ENCODE measurements at regions not wholly inside any gene's neighbourhood (a gene's known extent, or its start where the extent isn't known, plus 50 kb on each side); places are given as distances from the start of the nearest gene placed in this dataset.

DNA sequence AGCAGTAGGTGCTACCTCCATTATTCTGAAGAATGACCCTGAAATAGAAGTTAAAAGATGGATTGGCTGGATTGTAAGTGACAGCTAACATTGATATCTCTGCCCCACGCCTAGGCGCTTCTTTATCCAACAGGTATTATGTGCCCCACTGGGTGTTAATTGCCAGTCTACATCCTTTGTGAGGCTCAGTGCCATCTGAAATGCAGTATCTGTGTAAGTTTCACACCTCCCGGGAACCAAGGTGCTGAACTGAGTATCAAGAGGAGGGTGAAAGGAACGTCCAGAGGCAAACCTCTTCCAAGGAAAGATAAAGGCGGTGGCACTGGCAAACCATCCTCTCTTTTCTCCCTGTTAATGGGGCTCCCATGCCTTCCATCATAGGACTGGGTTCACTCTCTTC lies 181.1 kb upstream of the UBL3 start:
- CTCF ChIA-PET, result no interaction called here
- H3K4me1 ChIP-seq (ENCODE audit: control insufficient read depth, insufficient read depth, low read length), result no peaks in the 10 kb centered on the region
- H3K27ac ChIP-seq (ENCODE audit: extremely low read depth, low read depth, low read length), result no peak overlapping the region
- no peaks in the 10 kb centered on the region for H3K9me3 ChIP-seq (ENCODE audit: control insufficient read depth, insufficient read depth, low read depth, low read length)
- no peak overlapping the region for H3K4me3 ChIP-seq (ENCODE audit: low read depth, low read length)
- POLR2A ChIA-PET, result no interaction called here
- H3K36me3 ChIP-seq (ENCODE audit: control insufficient read depth in 2 of 2, insufficient read depth in 1 of 2, low read length in 2 of 2), result no peaks in the 10 kb centered on the region
- TF ChIP-seq, protein P1, sequence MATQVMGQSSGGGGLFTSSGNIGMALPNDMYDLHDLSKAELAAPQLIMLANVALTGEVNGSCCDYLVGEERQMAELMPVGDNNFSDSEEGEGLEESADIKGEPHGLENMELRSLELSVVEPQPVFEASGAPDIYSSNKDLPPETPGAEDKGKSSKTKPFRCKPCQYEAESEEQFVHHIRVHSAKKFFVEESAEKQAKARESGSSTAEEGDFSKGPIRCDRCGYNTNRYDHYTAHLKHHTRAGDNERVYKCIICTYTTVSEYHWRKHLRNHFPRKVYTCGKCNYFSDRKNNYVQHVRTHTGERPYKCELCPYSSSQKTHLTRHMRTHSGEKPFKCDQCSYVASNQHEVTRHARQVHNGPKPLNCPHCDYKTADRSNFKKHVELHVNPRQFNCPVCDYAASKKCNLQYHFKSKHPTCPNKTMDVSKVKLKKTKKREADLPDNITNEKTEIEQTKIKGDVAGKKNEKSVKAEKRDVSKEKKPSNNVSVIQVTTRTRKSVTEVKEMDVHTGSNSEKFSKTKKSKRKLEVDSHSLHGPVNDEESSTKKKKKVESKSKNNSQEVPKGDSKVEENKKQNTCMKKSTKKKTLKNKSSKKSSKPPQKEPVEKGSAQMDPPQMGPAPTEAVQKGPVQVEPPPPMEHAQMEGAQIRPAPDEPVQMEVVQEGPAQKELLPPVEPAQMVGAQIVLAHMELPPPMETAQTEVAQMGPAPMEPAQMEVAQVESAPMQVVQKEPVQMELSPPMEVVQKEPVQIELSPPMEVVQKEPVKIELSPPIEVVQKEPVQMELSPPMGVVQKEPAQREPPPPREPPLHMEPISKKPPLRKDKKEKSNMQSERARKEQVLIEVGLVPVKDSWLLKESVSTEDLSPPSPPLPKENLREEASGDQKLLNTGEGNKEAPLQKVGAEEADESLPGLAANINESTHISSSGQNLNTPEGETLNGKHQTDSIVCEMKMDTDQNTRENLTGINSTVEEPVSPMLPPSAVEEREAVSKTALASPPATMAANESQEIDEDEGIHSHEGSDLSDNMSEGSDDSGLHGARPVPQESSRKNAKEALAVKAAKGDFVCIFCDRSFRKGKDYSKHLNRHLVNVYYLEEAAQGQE (tag by site-specific recombination; IDR thresholded peaks at IDR 0.05), result no peak
- TF ChIP-seq WT1 (tag by site-specific recombination; IDR thresholded peaks at IDR 0.05) (no peak), ZBTB17 (tag by site-specific recombination; IDR thresholded peaks at IDR 0.05) (no peak)
- TF ChIP-seq, protein P2, sequence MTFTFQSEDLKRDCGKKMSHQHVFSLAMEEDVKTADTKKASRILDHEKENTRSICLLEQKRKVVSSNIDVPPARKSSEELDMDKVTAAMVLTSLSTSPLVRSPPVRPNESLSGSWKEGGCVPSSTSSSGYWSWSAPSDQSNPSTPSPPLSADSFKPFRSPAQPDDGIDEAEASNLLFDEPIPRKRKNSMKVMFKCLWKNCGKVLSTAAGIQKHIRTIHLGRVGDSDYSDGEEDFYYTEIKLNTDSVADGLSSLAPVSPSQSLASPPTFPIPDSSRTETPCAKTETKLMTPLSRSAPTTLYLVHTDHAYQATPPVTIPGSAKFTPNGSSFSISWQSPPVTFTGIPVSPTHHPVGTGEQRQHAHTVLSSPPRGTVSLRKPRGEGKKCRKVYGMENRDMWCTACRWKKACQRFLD (tag by site-specific recombination; IDR thresholded peaks at IDR 0.05), result no peak
- TF ChIP-seq, protein P3, sequence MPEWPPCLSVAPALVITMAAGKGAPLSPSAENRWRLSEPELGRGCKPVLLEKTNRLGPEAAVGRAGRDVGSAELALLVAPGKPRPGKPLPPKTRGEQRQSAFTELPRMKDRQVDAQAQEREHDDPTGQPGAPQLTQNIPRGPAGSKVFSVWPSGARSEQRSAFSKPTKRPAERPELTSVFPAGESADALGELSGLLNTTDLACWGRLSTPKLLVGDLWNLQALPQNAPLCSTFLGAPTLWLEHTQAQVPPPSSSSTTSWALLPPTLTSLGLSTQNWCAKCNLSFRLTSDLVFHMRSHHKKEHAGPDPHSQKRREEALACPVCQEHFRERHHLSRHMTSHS (tag by site-specific recombination; IDR thresholded peaks at IDR 0.05), result no peak

DNA sequence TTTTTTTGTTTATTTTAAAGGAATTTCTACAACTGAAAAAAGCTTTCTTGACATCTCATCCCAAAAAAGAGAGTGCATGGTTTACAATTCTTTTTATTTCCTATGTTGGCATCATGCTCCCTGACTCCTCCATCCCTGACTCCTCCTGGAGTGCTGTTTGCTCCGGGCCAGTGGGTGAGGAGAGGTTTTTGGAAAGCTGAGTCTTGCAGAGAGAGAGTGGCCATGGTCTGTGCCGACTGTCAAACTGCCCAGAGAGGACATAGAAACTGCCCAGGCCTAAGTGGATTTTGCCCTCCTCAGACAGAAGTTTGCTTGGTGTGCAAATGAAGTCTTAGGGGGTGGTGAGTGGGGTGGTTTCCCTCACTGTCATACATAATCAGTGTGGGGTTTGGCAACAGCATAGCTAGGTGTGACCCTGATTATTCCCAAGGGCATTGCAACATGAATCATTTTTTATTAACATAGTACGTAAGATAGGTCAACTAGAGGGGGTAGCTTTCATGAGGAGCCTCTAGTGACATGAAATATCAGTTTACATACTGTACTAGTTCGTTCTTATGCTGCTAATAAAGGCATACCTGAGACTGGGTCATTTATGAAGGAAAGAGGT lies 179.8 kb upstream of the UBL3 start:
- POLR2A ChIA-PET, result no interaction called here
- H3K9me3 ChIP-seq (ENCODE audit: control insufficient read depth, insufficient read depth, low read depth, low read length), result no peaks in the 10 kb centered on the region
- no peaks in the 10 kb centered on the region for H3K36me3 ChIP-seq (ENCODE audit: control insufficient read depth in 2 of 2, insufficient read depth in 1 of 2, low read length in 2 of 2)
- CTCF ChIA-PET, result interaction anchor here (2.0 kb wide), 1 partner anchor 106 kb away, joined by 4 read pairs; no protein-coding TSS in a partner anchor
- no peak overlapping the region for H3K27ac ChIP-seq (ENCODE audit: extremely low read depth, low read depth, low read length)
- TF ChIP-seq ZNF707 (tag by site-specific recombination; IDR thresholded peaks at IDR 0.05) (no peak), ZBTB7A (tag by site-specific recombination; IDR thresholded peaks at IDR 0.05; ENCODE audit: low read depth) (no peak), OVOL3 (tag by site-specific recombination; IDR thresholded peaks at IDR 0.05) (no peak), GLIS2 (tag by site-specific recombination; IDR thresholded peaks at IDR 0.05) (no peak), ZNF155 (tag by site-specific recombination; IDR thresholded peaks at IDR 0.05) (no peak), ZNF423 (tag by site-specific recombination; IDR thresholded peaks at IDR 0.05) (no peak), BCL11A (tag by site-specific recombination; IDR thresholded peaks at IDR 0.05; ENCODE audit: low read depth) (no peak), ZNF404 (tag by site-specific recombination; IDR thresholded peaks at IDR 0.05) (no peak), ZNF549 (tag by site-specific recombination; IDR thresholded peaks at IDR 0.05) (no peak), SALL2 (tag by site-specific recombination; IDR thresholded peaks at IDR 0.05; ENCODE audit: borderline replicate concordance) (no peak), ZNF600 (tag by site-specific recombination; IDR thresholded peaks at IDR 0.05) (no peak), ZNF366 (tag by site-specific recombination; conservative IDR thresholded peaks at IDR 0.05) (no peak), HOXA7 (CRISPR knock-in tag; IDR thresholded peaks at IDR 0.05; ENCODE audit: borderline replicate concordance) (no peak)
- TF ChIP-seq, protein P4, sequence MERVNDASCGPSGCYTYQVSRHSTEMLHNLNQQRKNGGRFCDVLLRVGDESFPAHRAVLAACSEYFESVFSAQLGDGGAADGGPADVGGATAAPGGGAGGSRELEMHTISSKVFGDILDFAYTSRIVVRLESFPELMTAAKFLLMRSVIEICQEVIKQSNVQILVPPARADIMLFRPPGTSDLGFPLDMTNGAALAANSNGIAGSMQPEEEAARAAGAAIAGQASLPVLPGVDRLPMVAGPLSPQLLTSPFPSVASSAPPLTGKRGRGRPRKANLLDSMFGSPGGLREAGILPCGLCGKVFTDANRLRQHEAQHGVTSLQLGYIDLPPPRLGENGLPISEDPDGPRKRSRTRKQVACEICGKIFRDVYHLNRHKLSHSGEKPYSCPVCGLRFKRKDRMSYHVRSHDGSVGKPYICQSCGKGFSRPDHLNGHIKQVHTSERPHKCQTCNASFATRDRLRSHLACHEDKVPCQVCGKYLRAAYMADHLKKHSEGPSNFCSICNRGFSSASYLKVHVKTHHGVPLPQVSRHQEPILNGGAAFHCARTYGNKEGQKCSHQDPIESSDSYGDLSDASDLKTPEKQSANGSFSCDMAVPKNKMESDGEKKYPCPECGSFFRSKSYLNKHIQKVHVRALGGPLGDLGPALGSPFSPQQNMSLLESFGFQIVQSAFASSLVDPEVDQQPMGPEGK (tag by site-specific recombination; IDR thresholded peaks at IDR 0.05), result no peak
- TF ChIP-seq, protein P5, sequence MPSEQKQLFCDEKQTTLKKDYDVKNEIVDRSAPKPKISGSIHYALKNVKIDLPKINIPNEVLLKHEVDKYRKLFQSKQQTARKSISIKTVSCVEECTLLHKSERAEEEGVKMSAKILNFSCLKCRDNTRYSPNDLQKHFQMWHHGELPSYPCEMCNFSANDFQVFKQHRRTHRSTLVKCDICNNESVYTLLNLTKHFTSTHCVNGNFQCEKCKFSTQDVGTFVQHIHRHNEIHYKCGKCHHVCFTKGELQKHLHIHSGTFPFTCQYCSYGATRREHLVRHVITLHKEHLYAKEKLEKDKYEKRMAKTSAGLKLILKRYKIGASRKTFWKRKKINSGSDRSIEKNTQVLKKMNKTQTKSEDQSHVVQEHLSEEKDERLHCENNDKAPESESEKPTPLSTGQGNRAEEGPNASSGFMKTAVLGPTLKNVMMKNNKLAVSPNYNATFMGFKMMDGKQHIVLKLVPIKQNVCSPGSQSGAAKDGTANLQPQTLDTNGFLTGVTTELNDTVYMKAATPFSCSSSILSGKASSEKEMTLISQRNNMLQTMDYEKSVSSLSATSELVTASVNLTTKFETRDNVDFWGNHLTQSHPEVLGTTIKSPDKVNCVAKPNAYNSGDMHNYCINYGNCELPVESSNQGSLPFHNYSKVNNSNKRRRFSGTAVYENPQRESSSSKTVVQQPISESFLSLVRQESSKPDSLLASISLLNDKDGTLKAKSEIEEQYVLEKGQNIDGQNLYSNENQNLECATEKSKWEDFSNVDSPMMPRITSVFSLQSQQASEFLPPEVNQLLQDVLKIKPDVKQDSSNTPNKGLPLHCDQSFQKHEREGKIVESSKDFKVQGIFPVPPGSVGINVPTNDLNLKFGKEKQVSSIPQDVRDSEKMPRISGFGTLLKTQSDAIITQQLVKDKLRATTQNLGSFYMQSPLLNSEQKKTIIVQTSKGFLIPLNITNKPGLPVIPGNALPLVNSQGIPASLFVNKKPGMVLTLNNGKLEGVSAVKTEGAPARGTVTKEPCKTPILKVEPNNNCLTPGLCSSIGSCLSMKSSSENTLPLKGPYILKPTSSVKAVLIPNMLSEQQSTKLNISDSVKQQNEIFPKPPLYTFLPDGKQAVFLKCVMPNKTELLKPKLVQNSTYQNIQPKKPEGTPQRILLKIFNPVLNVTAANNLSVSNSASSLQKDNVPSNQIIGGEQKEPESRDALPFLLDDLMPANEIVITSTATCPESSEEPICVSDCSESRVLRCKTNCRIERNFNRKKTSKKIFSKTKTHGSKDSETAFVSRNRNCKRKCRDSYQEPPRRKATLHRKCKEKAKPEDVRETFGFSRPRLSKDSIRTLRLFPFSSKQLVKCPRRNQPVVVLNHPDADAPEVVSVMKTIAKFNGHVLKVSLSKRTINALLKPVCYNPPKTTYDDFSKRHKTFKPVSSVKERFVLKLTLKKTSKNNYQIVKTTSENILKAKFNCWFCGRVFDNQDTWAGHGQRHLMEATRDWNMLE (tag by site-specific recombination; conservative IDR thresholded peaks at IDR 0.05; ENCODE audit: low read depth), result no peak
- no peak overlapping the region for H3K4me3 ChIP-seq (ENCODE audit: low read depth, low read length)
- no peaks in the 10 kb centered on the region for H3K4me1 ChIP-seq (ENCODE audit: control insufficient read depth, insufficient read depth, low read length)
